ENCODE measurements at regions not wholly inside any gene's neighbourhood (a gene's known extent, or its start where the extent isn't known, plus 50 kb on each side); places are given as distances from the start of the nearest gene placed in this dataset.
"Not testable (repeated sequence)": the region's sequence is repeated elsewhere in the genome, so short reads cannot be mapped to it uniquely, and the experiment has no call there.

DNA sequence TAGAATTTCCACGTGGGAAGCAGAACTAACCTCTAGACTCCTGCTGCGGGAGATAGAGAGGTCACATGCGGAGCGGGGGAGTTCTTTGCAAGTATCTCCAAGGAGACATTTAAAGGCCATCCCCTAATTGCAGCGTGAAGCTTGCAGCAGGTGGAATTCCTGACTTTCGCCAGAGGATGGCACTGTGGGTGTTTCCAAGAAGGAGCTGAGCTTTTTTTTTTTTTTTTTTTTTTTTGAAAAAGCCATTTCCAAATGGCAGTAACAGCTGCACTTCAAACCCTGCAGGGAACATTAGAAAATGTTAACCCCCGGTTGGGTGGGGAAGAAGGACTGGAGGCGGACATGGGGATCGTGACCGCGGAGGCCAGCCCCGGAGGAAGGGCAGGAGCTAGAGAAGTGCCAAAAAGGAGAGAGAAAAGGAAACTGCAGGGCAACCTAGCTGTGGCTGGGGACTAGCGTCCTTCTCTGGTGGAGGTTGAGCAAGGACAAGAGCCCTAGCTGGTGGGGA lies 487.7 kb downstream of the TYW1 start:
- peak in 1 of 5 donors; percentile 4 for DNase-seq

DNA sequence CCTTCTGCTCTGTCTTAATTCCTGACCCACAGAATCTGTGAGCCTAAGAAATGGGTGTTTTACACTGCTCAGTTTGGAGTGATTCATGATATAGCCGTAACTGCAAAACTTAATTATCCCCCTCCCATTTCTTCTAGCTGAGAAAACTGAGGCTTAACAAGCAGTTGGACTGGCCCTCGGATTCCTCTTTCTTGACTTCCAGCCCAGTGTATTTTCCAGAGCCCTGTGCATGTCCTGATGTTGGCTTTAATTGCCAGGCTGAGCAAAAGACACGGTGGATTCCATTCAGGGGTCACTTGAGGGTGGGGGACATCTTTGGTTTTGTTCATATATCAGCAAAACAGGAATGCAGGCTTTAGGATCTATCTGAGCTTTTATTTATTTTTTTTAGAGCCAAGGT lies 489.8 kb downstream of the TYW1 start:
- DNase-seq = no peak

DNA sequence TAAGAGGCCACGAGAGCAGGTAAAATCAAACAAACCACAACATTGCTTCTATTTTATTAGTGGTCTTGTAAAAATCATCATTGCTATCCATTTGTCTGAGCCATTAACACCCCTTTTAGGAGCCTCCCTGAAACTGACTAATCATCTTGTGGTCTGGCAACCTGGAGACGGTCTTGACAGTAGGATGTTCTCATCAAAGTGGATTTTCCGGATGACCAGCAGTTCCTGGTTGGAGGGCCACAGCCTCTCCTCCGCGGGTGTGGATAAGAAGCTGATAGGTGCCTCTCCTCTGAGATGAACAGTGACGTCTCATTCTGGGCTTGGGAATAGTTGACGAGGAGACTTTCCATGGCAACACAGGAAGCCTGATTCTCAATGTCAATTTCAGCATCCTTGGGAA lies 490.7 kb downstream of the TYW1 start:
- no peak for DNase-seq

DNA sequence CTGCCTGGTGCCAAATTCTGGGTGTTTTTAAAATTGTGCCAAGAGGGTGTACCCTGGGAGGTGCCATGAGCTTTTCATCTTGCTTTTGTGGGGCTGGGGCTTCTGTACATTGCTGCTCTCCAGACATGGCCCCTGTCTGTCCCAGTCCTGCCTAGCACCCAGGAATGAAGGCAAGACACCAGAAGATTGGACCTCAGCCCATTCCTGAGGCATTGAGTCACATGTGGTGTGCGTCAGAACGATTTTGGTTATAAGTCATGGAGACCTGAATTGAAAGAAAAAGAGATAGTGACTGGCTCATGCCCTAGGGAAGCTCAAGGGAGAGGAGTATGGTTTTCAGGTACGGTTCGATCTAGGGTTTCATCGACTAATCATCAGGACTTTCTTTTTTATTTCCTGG lies 493.2 kb downstream of the TYW1 start:
- DNase-seq = no peak

DNA sequence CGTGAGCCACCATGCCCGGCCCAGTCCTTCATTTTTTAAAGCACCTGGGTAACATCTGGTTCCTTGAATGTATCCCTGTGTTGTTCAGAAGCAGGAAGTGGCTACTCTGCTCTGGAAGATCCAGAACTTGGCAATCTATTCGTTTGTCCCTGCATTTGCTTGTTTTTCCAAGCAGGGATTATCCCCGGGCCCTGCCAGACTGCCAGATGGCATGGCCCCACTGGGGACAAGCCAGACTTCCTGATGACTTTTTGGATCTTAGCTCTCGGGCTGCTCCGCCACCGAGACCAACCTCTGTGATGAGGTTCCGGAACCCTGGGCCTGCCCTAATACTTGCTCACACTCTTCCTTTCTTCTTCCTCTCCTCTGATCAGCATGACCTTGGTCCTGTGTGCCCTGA lies 496.7 kb downstream of the TYW1 start:
- DNase-seq = no peak

DNA sequence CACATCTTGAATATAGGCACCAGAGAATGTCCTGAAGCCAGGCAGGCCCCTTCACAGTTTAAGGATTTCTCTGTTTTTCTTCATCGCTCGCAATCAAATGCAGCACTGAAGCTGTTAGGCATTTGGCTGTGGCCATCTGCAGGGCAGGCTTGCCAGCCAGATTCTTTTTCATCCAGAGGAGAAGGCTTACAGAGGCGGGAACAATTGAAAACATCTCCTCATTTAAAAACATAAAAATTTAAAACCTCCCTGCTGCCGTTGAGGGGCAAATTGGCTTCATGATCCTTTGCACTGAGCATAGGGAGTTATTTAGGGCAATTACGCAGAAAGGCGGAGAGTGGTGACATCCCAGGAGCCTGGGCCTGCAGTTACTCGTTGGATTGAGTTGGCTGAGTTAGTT lies 500.0 kb downstream of the TYW1 start:
- DNase-seq = no peak

DNA sequence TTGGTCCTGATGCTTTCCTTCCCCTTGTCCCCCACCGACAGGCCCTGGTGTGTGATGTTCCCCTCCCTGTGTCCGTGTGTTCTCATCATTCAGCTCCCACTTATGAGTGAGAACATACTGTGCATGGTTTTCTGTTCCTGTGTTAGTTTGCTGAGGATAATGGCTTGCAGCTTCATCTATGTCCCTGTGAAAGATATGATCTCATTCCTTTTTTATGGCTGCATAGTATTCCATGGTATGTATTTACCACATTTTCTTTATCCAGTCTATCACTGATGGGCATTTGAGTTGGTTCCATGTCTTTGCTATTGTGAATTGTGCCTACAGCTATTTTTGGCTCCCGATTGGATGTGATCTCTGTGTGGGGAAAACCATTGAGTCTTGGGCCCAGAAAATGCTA lies 501.3 kb downstream of the TYW1 start:
- not testable (repeated sequence) for DNase-seq

DNA sequence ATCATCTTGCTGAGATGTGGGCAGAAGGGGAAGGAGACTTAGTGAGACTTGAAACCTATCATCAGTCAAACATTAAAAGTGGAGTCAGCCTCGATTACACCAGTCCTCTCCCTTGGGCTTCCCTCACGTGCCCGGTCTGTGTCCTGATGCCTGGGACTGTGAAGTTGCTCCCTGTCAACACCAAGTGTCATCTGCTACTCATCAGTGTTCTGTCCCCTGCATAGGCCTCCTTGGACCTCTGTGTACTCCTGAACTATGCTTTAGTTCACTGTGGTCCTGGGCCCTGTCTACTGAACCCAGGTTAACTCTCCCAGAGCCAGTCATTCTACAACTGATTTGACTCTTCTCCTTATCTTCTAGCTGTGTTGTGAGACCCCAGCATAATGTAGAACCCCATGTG lies 506.3 kb downstream of the TYW1 start:
- no peak for DNase-seq

DNA sequence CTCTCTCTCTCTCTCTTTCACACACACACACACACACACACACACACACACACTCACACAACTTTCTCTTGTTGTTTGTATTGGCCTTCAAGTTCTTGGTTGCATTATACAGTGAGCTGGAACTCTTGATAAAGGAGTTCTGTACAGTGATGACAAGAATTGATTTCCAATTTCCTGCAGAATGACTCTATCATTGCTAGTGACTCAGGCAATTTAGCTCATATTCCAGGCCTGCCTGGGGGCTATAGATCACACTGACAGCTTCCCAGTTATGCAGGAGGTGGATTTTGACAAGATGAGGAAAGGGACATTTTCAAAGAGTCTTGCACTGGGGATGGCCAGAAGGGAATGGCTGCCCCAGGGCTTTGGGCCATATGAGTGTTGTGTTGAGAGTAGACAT lies 508.8 kb downstream of the TYW1 start:
- DNase-seq = no peak

DNA sequence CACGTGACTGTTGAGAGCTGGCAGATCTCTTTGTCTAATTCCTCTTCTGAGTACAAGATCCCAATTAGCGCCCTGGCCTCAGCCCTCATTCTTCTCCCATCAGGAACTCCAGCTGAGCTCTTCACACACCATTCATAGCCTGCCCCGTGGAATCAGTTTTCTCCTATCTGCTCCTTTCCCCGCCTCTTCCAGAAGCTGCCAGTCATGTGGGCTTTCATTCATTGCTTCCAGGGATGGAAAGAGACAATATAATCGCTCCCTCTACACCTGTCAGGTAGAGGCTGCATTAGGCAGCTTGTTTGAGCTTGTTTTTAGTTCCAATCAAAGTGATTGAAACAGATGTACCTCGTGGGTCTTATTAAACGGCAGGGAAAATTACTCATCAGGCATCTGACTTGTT lies 515.8 kb downstream of the TYW1 start:
- no peak for DNase-seq

DNA sequence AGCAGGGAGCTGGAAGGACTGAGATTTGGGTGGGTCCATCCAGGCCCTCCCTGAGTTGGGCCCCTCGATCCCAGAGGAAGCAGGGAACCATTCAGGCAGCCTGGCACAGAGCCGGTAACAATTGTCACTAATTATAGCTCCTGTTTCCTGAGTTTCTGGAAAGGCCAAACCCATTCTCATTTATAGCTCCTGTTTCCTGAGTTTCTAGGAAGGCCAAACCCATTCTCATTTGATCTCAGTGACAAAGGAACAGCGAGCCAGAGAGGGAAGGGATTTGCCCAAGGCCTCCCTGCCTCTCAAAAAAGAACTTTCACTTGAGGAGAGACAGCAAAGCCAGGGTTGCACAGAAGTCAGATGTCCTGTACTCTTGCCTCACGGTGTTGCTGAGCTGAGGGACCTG lies 521.9 kb downstream of the TYW1 start:
- DNase-seq = no peak

DNA sequence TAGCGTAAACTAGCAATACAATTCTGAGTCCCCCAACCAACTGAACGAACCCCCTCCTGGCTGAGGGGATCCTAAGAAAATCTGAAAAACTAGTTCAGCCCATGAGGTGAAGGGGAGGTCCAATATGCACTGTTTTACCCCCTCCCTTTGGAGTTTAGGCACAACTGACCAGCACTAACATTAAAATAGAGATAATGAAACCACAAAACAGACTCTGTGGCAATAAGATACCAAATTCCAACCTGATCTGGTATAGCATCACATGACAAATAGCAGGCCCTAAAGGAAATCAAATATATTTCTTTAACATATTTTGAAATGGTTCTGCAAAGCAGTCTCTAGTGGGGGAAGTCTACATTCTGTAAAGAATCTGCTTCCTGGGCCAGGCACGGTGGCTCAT lies 522.5 kb downstream of the TYW1 start:
- DNase-seq = no peak

DNA sequence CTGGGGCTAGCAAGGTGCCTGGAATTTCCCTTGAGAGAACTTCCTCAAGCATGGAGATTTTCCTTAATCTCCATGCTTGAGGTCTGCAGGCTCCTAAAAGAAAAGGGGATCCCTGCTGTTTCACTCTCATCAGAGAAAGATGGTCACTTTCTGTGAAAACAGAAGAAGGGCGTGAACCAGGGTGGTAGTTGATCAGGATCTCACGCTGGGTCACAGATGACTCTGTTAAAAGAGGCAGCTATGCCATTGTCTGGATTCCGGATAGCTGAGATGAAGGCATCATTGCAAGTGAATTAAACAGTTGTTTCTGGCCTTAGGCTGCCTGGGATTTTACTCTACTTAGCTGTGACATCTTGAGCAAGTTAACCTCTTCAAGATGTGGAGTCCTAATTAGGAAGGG lies 525.9 kb downstream of the TYW1 start:
- no peak for DNase-seq

DNA sequence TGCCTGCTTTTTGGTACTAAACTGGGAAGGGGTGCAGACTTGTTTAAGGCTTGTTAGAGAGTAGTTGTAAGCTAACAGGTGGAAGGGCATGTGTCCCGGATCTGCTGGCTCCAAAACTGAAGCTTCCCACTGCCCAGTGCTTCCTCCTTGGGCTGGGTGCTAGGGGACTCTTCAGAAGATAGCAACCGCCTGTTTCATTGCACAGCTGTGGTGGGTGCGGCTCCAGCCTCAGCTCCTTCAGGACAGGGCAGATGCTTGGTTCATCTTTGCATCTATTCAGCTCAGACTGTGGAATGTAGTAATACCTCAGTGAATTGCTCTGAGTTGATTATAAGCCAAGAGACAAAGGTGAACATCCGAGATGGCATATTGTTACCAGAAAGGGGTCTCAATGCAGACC lies 527.1 kb downstream of the TYW1 start:
- no peak for DNase-seq

DNA sequence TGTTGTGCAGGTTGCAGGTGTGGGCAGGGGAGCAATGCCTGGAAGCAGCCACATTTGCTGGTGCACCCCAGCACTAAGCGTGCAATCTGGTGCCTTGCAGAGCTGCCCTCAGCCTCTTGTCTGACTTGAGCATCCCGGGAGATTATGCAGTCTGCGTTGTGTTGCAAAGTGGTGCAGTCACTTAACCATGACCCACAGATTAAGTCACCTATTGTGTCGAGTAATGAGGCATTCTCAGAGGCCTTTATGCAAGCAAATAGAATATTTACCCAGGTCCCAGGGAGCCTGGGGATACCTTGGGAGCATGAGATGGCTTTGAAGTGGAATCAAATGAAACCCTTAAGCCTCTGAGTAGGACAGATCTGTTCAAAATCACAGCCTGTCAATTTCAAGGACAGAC lies 529.0 kb downstream of the TYW1 start:
- DNase-seq = no peak

DNA sequence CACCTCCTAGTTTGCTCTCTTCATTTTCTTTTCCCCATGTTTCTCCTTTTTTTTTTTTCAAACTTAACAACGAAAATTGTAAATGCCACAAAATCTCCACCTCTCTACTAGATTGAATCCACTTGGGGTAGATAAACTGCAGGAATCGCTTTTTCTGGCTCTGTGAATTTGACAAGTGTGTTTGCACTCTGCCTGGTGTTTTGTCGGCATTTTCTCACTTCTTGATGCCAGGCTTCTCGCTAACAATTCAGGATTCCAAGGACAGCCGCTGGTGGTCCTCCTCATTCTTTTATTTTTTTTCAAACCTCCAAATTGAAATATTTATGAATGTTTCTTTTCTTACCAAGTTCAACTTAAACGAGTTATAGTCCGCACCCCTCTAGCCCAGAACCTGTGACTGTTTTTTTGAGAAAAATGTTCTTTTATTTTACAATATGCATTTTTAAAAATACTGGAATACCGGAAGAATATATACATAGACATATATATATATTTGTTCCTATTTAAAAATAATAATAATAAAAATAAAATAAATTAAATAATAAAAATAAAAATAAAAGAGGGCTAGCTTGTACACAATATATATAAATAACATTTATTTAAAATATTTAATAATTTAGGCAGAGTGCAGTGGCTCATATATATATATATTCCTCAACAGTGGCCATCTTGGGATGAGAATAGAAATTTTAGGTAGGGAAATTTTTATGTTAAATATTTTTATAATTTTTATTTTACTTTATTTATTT lies 538.8 kb downstream of the TYW1 start:
- no peak for DNase-seq

DNA sequence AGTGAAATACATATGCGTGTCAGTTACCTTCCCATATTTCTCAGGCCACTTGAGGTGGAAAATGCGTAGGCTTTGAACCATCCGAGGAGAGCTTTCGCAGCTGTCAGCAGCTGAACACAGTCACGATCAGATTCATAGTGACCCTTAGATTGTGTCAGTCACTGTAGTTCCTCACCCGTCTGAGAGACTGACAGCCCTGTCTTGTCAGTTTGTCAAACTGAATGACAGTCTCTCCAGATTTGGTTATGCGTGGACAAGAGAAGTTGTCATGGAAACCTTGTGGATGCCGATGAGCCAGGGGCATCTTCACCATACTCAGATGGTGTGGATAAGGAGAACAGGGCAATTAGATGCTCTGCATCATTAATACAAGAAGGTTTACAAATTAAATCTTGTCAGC lies 546.3 kb downstream of the TYW1 start:
- DNase-seq = no peak

DNA sequence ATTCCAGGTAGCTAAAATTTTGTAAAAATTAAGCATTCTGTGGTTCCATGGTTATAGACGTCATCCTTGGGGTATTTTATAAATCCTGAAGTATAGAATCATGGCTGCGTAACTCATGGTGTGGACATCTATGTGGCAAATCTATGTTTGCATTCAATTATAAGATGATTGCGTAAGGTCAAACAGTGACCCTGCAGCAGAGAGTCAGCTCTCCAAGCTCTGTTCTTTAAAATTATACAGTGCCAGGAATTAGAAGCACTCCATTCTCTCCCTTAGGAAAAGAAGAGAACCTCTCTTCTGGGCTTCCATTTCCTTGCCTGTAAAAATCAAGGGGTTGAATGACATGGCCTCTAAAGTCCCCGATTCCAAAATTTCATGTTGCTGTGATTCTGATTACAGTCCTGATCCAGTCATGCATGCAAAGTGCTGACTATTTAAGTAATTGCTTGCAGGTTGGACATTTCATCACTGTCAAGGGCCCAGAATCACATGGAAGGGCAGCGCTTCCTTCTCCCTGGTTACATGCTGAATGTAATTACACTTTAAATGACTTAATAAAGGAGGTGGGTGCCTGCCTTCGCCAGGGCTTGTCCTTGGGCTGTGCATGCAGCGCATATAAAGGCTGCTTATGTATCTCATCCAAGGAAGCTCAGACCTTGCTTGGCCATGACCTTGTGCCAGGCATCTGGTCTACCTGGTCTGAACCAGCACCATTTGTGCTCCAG lies 550.7 kb downstream of the TYW1 start:
- DNase-seq = no peak

DNA sequence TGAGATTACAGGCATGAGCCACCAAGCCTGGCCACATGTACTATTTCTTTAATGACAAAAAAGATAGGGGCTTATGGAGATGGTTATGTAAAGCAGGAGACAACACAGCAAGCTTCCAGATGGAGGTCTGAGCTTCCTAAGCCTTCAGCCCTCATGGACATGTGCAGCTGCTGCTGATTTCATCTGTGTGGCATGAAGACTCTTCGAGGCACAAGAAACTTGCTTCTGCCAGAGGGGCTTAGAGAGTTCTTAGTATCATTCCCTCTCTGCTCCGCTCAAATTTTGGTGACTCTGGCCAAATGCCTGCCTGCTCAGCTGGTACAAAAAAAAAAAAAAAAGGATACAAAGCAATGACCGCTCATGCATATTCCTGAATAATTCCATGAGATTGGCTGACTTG lies 552.5 kb downstream of the TYW1 start:
- no peak for DNase-seq

DNA sequence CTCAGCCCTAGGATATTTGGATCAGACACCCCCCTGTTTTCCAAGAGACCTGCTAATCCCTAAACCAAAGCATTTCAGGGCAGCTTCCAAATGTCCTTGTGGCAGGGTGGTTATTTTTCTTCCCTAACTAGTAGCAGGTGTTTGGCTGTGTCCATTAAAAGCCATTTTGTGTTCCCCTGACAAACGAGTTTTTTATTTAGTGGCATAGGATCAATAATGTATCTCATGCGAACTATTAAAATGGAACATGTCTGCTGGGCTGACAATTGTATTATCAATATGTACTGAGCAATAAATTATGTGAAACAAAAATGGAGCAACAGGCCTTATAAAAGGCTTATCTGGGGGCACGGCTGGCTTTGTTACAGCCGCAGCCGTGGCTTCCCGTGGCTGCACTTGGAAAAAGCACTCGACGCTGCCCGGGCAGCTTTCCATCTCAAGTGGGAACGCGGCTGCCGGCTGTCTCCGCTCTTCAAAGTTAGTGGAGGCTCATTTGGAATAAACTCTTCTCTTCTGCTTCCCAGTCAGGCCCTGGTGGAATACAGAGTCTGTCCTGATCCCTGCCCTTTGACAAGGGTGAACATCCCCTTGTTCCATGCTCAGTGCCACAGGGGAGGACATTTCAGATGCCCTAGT lies 554.3 kb downstream of the TYW1 start:
- DNase-seq = no peak

DNA sequence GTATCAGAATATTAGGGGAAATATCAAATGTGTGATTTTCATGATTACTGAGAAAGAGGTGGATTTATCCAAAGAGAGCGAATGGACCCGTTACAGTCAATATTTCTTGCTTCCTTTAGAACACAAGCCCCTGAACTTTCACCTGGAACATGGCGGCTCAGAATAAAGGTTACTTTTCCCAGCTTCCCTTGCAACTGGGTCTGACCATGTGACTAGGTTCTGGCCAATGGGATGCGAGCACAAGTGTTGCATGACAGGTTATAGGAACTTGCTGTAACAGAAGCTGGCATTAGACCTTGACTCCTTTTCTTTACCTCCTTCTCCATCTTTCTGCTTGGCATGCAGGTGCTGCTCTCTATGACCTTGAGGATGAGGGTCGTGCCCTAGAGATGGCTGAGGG lies 556.1 kb downstream of the TYW1 start:
- DNase-seq = no peak

DNA sequence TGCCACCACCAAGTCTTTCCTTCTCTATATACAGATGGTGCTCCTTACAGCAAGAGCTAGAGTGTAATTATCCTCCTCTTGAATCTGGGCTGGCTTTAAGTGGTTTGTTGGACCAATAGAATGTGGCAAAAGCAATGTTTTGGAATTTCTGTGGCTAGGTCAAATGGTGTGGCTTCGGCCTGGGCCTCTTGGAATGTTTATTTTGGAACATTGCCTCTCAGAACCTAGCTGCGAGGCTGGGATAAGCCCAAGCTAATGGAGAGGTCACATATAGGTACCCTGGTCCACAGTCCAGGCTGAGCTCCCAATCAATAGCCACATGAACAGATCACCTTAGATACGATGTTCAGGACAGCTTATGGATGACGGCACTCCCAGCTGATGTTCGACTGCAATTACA lies 556.7 kb downstream of the TYW1 start:
- DNase-seq = no peak

DNA sequence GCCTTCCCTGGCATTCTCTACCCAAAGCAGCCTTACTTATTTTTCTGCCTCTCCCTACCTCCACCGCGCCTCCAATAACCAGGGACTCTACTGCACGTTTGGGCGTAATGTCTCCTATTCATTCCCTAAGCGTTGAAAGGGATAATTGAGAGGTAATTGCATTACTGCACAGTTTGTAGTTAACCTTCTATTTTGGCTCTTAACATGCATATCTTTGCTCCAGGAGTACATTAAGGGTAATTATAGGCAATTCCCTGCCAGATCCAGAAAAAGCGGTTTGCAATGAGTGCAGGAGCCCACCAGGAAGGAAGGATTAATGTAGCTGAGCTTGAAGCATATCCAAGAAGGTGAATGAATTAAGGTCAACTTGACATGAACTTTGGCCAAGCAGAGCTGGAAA lies 558.4 kb downstream of the TYW1 start:
- no peak for DNase-seq

DNA sequence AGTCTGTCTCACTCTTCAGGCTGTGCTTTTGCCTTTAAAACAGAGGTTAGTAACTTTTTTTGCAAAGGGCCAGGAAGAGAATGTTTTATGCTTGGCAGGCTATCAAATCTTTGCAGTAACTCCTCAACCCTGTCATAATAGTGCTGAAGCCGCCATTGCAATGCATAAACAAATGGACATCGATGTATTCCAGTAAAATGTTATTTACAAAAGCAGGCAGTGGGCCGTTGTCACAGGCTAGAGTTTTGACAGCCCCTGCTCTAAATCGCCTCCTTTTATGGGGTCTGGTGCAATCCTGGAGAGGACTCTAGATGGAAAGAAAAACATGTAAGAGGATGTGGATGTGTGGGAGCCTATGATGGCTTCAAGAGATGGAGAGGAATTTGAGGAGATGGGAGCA lies 568.3 kb downstream of the TYW1 start:
- DNase-seq = no peak
